T1000 (cell line): ENCODE measurements at regions not wholly inside any gene's neighbourhood (a gene's known extent, or its start where the extent isn't known, plus 50 kb on each side); places are given as distances from the start of the nearest gene placed in this dataset.

Experiments used
- DNase-seq: peaks from one replicate; lab custom pipeline; 2025; ENCODE audit warnings: mixed read lengths; lab: John Stamatoyannopoulos, UW

GRCh38 chr19:30784850-30785457 lies 412.8 kb downstream of the ZNF536 start:
- no peak for DNase-seq

- no peak for DNase-seq
Measured at GRCh38 chr19:30783936-30784335, 411.8 kb downstream of the ZNF536 start.

GRCh38 chr19:30783212-30783611 lies 411.0 kb downstream of the ZNF536 start:
- DNase-seq = no peak

GRCh38 chr19:30781519-30781918 lies 409.3 kb downstream of the ZNF536 start:
- no peak for DNase-seq

GRCh38 chr19:30781047-30781446 lies 408.9 kb downstream of the ZNF536 start:
- DNase-seq = no peak

GRCh38 chr19:30780456-30780855 lies 408.3 kb downstream of the ZNF536 start:
- DNase-seq = no peak

GRCh38 chr19:30780032-30780431 lies 407.8 kb downstream of the ZNF536 start:
- DNase-seq = no peak

GRCh38 chr19:30778961-30779715 lies 407.0 kb downstream of the ZNF536 start:
- no peak for DNase-seq

- DNase-seq = no peak
Measured at GRCh38 chr19:30778061-30778460, 405.9 kb downstream of the ZNF536 start.

- no peak for DNase-seq
Measured at GRCh38 chr19:30775956-30776355, 403.8 kb downstream of the ZNF536 start.

- no peak for DNase-seq
Measured at GRCh38 chr19:30774252-30774766, 402.1 kb downstream of the ZNF536 start.

GRCh38 chr19:30762651-30763050 lies 390.5 kb downstream of the ZNF536 start:
- no peak for DNase-seq

GRCh38 chr19:30760014-30760413 lies 387.8 kb downstream of the ZNF536 start:
- no peak for DNase-seq

GRCh38 chr19:30757837-30758617 lies 385.8 kb downstream of the ZNF536 start:
- DNase-seq = no peak

GRCh38 chr19:30757104-30757836 lies 385.1 kb downstream of the ZNF536 start:
- no peak for DNase-seq

- no peak for DNase-seq
Measured at GRCh38 chr19:30755581-30755980, 383.4 kb downstream of the ZNF536 start.

- DNase-seq = no peak
Measured at GRCh38 chr19:30754162-30754561, 382.0 kb downstream of the ZNF536 start.

GRCh38 chr19:30752876-30753275 lies 380.7 kb downstream of the ZNF536 start:
- no peak for DNase-seq

- DNase-seq = no peak
Measured at GRCh38 chr19:30752201-30752600, 380.0 kb downstream of the ZNF536 start.

- no peak for DNase-seq
Measured at GRCh38 chr19:30745476-30745985, 373.3 kb downstream of the ZNF536 start.

GRCh38 chr19:30744741-30745475 lies 372.7 kb downstream of the ZNF536 start:
- DNase-seq = no peak
